ENCODE measurements at regions not wholly inside any gene's neighbourhood (a gene's known extent, or its start where the extent isn't known, plus 50 kb on each side); places are given as distances from the start of the nearest gene placed in this dataset.

DNA sequence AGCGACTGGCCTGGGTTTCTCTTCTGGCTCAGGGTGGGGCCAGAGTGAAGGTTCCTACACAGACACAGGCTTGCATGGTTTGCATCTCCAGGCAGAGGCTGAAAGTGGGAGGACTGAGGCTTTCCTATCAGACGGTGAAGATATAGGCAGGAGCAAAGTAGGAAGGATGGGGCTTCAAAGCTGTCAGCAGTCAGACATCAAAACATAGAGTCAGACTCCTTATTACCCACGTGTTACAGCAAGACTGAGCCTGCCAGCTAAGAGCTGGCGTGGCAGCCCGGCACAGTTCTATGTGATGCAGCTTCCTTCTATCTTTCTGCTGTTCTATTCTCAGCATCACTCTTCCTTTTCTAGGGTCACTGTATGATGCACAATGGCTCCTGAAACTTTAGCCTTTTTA, 445.1 kb downstream of the DOK5 start:
- TF ChIP-seq, protein P1, sequence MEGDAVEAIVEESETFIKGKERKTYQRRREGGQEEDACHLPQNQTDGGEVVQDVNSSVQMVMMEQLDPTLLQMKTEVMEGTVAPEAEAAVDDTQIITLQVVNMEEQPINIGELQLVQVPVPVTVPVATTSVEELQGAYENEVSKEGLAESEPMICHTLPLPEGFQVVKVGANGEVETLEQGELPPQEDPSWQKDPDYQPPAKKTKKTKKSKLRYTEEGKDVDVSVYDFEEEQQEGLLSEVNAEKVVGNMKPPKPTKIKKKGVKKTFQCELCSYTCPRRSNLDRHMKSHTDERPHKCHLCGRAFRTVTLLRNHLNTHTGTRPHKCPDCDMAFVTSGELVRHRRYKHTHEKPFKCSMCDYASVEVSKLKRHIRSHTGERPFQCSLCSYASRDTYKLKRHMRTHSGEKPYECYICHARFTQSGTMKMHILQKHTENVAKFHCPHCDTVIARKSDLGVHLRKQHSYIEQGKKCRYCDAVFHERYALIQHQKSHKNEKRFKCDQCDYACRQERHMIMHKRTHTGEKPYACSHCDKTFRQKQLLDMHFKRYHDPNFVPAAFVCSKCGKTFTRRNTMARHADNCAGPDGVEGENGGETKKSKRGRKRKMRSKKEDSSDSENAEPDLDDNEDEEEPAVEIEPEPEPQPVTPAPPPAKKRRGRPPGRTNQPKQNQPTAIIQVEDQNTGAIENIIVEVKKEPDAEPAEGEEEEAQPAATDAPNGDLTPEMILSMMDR (IDR thresholded peaks at IDR 0.05): no peak
- TF ChIP-seq EZH2 (IDR thresholded peaks at IDR 0.05; ENCODE audit: borderline replicate concordance, insufficient read depth, low read depth, low read length, poor library complexity, severe bottlenecking): no peak
